Mononuclear cell (primary cell): ENCODE measurements at regions not wholly inside any gene's neighbourhood (a gene's known extent, or its start where the extent isn't known, plus 50 kb on each side); places are given as distances from the start of the nearest gene placed in this dataset.

ENCODE experiments used
- H3K27me3 ChIP-seq: 2 replicates; pipeline ENCODE4 v1.6.0; 2011; ENCODE audit warnings: low read length, control low read depth; ENCODE audit not compliant: insufficient read depth
- H3K4me1 ChIP-seq: 2 replicates; pipeline ENCODE4 v1.5.1; 2011; ENCODE audit warnings: mild to moderate bottlenecking, low read length, control low read depth; ENCODE audit not compliant: insufficient read depth
- H3K4me3 ChIP-seq: 2 replicates; pipeline ENCODE4 v1.5.1; 2011; ENCODE audit warnings: mild to moderate bottlenecking, low read length, moderate library complexity
- H3K9me3 ChIP-seq: 2 replicates; pipeline ENCODE4 v1.5.1; 2011; ENCODE audit warnings: low read depth, mild to moderate bottlenecking, control low read depth, low read length

GRCh38 chr1:21357161-21357560 is 66.9 kb upstream of the ECE1 start:
- no peaks in the 10 kb centered on the region for H3K4me1 ChIP-seq
- no peak overlapping the region for H3K4me3 ChIP-seq
- no peaks in the 10 kb centered on the region for H3K27me3 ChIP-seq
- H3K9me3 ChIP-seq = no peaks in the 10 kb centered on the region

GRCh38 chr1:21355956-21356355 is 65.7 kb upstream of the ECE1 start:
- no peaks in the 10 kb centered on the region for H3K9me3 ChIP-seq
- no peaks in the 10 kb centered on the region for H3K27me3 ChIP-seq
- no peaks in the 10 kb centered on the region for H3K4me1 ChIP-seq
- no peak overlapping the region for H3K4me3 ChIP-seq

- Histone ChIP-seq H3K4me3 (no peak overlapping the region), H3K9me3 (no peaks in the 10 kb centered on the region), H3K27me3 (no peaks in the 10 kb centered on the region), H3K4me1 (no peaks in the 10 kb centered on the region)
Measured at GRCh38 chr1:21352586-21352985, 62.3 kb upstream of the ECE1 start.

GRCh38 chr1:21351901-21352300 is 61.6 kb upstream of the ECE1 start:
- H3K4me1 ChIP-seq = no peaks in the 10 kb centered on the region
- no peak overlapping the region for H3K4me3 ChIP-seq
- no peaks in the 10 kb centered on the region for H3K9me3 ChIP-seq
- H3K27me3 ChIP-seq = no peaks in the 10 kb centered on the region

GRCh38 chr1:21350202-21350885 is 60.1 kb upstream of the ECE1 start:
- H3K4me3 ChIP-seq = no peak overlapping the region
- peaks cover 11% of the 10 kb centered on the region for H3K4me1 ChIP-seq
- H3K9me3 ChIP-seq = no peaks in the 10 kb centered on the region
- peaks cover 8% of the 10 kb centered on the region for H3K27me3 ChIP-seq

GRCh38 chr1:21349693-21350092 is 59.4 kb upstream of the ECE1 start:
- peaks cover 8% of the 10 kb centered on the region for H3K27me3 ChIP-seq
- H3K9me3 ChIP-seq = no peaks in the 10 kb centered on the region
- H3K4me3 ChIP-seq = no peak overlapping the region
- H3K4me1 ChIP-seq = peaks cover 16% of the 10 kb centered on the region

GRCh38 chr1:21347072-21347581 is 56.9 kb upstream of the ECE1 start:
- H3K4me3 ChIP-seq = no peak overlapping the region
- peaks cover 18% of the 10 kb centered on the region for H3K27me3 ChIP-seq
- no peaks in the 10 kb centered on the region for H3K9me3 ChIP-seq
- peaks cover 41% of the 10 kb centered on the region for H3K4me1 ChIP-seq

GRCh38 chr1:21346365-21347071 is 56.3 kb upstream of the ECE1 start:
- no peaks in the 10 kb centered on the region for H3K9me3 ChIP-seq
- peaks cover 18% of the 10 kb centered on the region for H3K27me3 ChIP-seq
- H3K4me1 ChIP-seq = peaks cover 46% of the 10 kb centered on the region
- H3K4me3 ChIP-seq = peak overlapping the region; percentile 62

GRCh38 chr1:21344750-21345443 is 54.6 kb upstream of the ECE1 start:
- H3K9me3 ChIP-seq = no peaks in the 10 kb centered on the region
- H3K4me1 ChIP-seq = peaks cover 61% of the 10 kb centered on the region
- H3K4me3 ChIP-seq = peak overlapping the region; percentile 62
- H3K27me3 ChIP-seq = peaks cover 18% of the 10 kb centered on the region

GRCh38 chr1:21344098-21344749 is 54.0 kb upstream of the ECE1 start:
- Histone ChIP-seq H3K27me3 (peaks cover 18% of the 10 kb centered on the region), H3K9me3 (no peaks in the 10 kb centered on the region), H3K4me3 (peak overlapping the region; percentile 62), H3K4me1 (peaks cover 68% of the 10 kb centered on the region)

- peaks cover 18% of the 10 kb centered on the region for H3K27me3 ChIP-seq
- H3K9me3 ChIP-seq = no peaks in the 10 kb centered on the region
- no peak overlapping the region for H3K4me3 ChIP-seq
- peaks cover 78% of the 10 kb centered on the region for H3K4me1 ChIP-seq
Measured at GRCh38 chr1:21342961-21343838, 52.9 kb upstream of the ECE1 start.

GRCh38 chr1:21341517-21342078 is 51.3 kb upstream of the ECE1 start:
- Histone ChIP-seq H3K4me3 (no peak overlapping the region), H3K27me3 (peaks cover 15% of the 10 kb centered on the region), H3K9me3 (no peaks in the 10 kb centered on the region), H3K4me1 (peaks cover 93% of the 10 kb centered on the region)

- H3K4me1 ChIP-seq = peaks cover 93% of the 10 kb centered on the region
- peaks cover 10% of the 10 kb centered on the region for H3K27me3 ChIP-seq
- H3K9me3 ChIP-seq = no peaks in the 10 kb centered on the region
- no peak overlapping the region for H3K4me3 ChIP-seq
Measured at GRCh38 chr1:21341022-21341421, 50.8 kb upstream of the ECE1 start.
